Right lobe of liver (tissue), 6 donors: ENCODE measurements at regions not wholly inside any gene's neighbourhood (a gene's known extent, or its start where the extent isn't known, plus 50 kb on each side); places are given as distances from the start of the nearest gene placed in this dataset.
"Not testable (repeated sequence)": the region's sequence is repeated elsewhere in the genome, so short reads cannot be mapped to it uniquely, and the experiment has no call there.

Source experiments
- ATAC-seq, 4 donors: fragments of 200-7000 bp; cut with Tn5 transposase; one replicate each; pipeline ENCODE4 v1.9.1; 2020; ENCODE audit warnings: mild to moderate bottlenecking in 4 of 4, moderate library complexity in 4 of 4
- DNase-seq, 3 donors: peaks; one replicate each; pipeline ENCODE4 v3.0.0-alpha.2; 2020
- H3K27ac ChIP-seq, 3 donors: fragments of 200-600 bp; one replicate each; pipeline ENCODE4 v1.8.0; 2022
- H3K27me3 ChIP-seq, 2 donors: fragments of 200-600 bp; one replicate each; pipeline ENCODE4 v1.8.0; 2022
- H3K36me3 ChIP-seq, 4 donors: fragments of 200-600 bp; sonication (generic) in 1 of 4; one replicate each; pipeline versions ENCODE4 v1.5.1 to v1.8.0; 2017 to 2022; ENCODE audit warnings: control low read depth in 1 of 4
- H3K4me1 ChIP-seq, 4 donors: fragments of 200-600 bp; sonication (generic) in 1 of 4; one replicate each; pipeline versions ENCODE4 v1.5.1 to v1.8.0; 2017 to 2022; ENCODE audit warnings: control low read depth in 1 of 4
- H3K4me3 ChIP-seq, 3 donors: fragments of 200-600 bp; one replicate each; pipeline ENCODE4 v1.8.0; 2022
- H3K9me3 ChIP-seq, 4 donors: fragments of 200-600 bp; sonication (generic) in 1 of 4; one replicate each; pipeline versions ENCODE4 v1.5.1 to v1.8.0; 2017 to 2022; ENCODE audit warnings: control low read depth in 1 of 4
- POLR2A ChIP-seq: fragments of 450-650 bp; IDR thresholded peaks from one replicate; pipeline ENCODE4 v1.6.1; 2017; ENCODE audit warnings: antibody characterized with exemption, mild to moderate bottlenecking
- WGBS: methylation state at CpG from one replicate; pipeline ENCODE4 v1.1.6; 2018; ENCODE audit warnings: low coverage, low lambda C conversion rate; ENCODE audit not compliant: insufficient coverage; ENCODE audit errors: missing lambda C conversion rate; 5-methylcytosine and 5-hydroxymethylcytosine counted together
- intact Hi-C, 2 donors: fragments of 100-400 bp; cut with DNase I; formaldehyde crosslinking; loops; one replicate each; pipeline versions ENCODE4 v1.11.2 to v1.14.1; 2022
- TF ChIP-seq, protein P1 (sequence below), 4 donors: fragments of 200-600 bp in 3 of 4; fragments of 450-650 bp in 1 of 4; IDR thresholded peaks; one replicate each; pipeline versions ENCODE4 v1.5.1 to v1.8.0; 2016 to 2022; ENCODE audit warnings: antibody characterized with exemption in 4 of 4, mild to moderate bottlenecking in 2 of 4
- donor health status: DM: no; HTN: yes; CAD: no.
- donor health status: DM: no; HTN: no; CAD: no.
- donor health status: DM: no; HTN: no; CAD: no.
- donor health status: DM: no; HTN: yes; CAD: no.
- donor health status: DM: no; HTN: yes; CAD: no.

DNA sequence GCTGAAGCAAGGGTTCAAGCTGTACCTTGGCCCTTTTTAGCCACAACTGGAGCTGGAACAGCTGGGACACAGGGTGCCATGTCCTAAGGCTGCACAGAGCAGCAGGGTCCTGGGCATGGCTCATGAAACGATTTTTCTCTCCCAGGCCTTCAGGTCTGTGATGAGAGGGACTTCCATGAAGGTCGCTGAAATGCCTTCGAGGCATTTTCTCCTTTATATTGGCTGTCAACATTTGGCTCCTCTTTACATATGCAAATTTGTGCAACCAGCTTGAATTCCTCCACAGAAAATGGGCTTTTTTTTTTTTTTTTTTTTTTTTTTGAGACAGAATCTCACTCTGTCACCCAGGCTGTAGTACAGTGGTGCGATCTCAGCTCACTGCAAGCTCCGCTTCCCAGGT is 430.8 kb downstream of the PCDH11X start:
- TF ChIP-seq, protein P1, sequence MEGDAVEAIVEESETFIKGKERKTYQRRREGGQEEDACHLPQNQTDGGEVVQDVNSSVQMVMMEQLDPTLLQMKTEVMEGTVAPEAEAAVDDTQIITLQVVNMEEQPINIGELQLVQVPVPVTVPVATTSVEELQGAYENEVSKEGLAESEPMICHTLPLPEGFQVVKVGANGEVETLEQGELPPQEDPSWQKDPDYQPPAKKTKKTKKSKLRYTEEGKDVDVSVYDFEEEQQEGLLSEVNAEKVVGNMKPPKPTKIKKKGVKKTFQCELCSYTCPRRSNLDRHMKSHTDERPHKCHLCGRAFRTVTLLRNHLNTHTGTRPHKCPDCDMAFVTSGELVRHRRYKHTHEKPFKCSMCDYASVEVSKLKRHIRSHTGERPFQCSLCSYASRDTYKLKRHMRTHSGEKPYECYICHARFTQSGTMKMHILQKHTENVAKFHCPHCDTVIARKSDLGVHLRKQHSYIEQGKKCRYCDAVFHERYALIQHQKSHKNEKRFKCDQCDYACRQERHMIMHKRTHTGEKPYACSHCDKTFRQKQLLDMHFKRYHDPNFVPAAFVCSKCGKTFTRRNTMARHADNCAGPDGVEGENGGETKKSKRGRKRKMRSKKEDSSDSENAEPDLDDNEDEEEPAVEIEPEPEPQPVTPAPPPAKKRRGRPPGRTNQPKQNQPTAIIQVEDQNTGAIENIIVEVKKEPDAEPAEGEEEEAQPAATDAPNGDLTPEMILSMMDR (IDR thresholded peaks at IDR 0.05), result no peak
- TF ChIP-seq POLR2A, result no peak
- H3K27me3 ChIP-seq, result no peaks in the 10 kb centered on the region
- H3K9me3 ChIP-seq, result no peaks in the 10 kb centered on the region
- WGBS, result 53% methylated on average over 3 of the region's 5 CpGs
- no peaks in the 10 kb centered on the region for H3K4me1 ChIP-seq
- intact Hi-C loops, result no loop called here
- ATAC-seq (no peak), DNase-seq (no peak)
- no peak overlapping the region for H3K4me3 ChIP-seq
- H3K36me3 ChIP-seq, result no peaks in the 10 kb centered on the region
- H3K27ac ChIP-seq, result no peak overlapping the region

DNA sequence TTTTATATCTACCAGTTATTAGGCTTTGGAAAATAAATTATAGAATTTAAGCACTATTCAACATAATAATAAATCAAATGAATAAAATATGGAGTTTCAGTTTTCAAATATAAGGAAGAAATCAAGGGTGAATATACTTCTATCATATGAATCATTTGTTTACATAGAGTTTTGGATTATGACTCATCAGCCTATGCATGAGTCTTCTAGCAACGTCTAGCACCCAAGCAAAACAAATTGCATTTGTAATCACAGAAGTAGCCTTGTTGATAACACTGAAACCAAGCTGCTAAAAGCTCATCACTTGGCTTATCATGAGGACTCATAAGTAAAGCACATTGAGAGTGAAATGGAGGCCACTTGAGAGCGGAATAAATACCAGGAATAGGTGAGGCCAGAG is 434.6 kb downstream of the PCDH11X start:
- H3K9me3 ChIP-seq, result no peaks in the 10 kb centered on the region
- H3K27me3 ChIP-seq, result no peaks in the 10 kb centered on the region
- 48% methylated on average over 2 of the region's 2 CpGs for WGBS
- intact Hi-C loops, result no loop called here
- no peak overlapping the region for H3K27ac ChIP-seq
- no peak for DNase-seq
- no peak overlapping the region for H3K4me3 ChIP-seq
- TF ChIP-seq, protein P1 (IDR thresholded peaks at IDR 0.05), result no peak
- no peak for TF ChIP-seq POLR2A
- H3K4me1 ChIP-seq, result no peaks in the 10 kb centered on the region
- no peaks in the 10 kb centered on the region for H3K36me3 ChIP-seq
- ATAC-seq, result no peak

DNA sequence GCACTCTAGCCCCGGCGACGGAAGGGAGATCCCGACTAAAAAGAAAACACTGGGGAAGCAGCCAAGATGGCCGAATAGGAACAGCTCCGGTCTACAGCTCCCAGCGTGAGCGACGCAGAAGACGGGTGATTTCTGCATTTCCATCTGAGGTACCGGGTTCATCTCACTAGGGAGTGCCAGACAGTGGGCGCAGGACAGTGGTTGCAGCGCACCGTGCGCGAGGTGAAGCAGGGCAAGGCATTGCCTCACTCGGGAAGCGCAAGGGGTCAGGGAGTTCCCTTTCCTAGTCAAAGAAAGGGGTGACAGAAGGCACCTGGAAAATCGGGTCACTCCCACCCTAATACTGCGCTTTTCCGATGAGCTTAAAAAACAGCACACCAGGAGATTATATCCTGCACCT is 435.8 kb downstream of the PCDH11X start:
- WGBS, result 88% methylated on average over 15 of the region's 21 CpGs
- H3K27me3 ChIP-seq, H3K9me3 ChIP-seq, H3K27ac ChIP-seq, H3K36me3 ChIP-seq, H3K4me3 ChIP-seq, DNase-seq, intact Hi-C loops, ATAC-seq, H3K4me1 ChIP-seq: not testable (repeated sequence)

DNA sequence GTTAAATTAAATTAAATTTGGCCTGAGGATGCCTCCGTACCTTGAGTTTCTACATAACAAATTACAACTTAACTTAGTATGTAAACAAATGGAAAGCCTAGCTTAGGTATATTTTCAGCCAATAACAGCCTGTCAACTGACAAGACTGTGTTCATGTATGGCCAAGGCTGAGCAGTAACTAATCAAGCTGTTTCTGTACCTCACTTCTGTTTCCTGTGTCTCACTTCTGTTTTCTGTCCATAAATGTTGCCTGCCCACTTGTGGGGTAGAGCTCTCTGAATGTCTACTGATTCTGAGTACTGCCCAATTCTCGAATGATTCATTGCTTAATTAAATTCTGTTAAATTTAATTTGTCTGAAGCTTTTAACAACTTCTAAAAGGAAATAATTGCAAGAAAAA is 445.2 kb downstream of the PCDH11X start:
- 29% methylated on average over 2 of the region's 2 CpGs for WGBS
- H3K4me1 ChIP-seq, result no peaks in the 10 kb centered on the region
- DNase-seq (no peak), ATAC-seq (no peak)
- no peaks in the 10 kb centered on the region for H3K36me3 ChIP-seq
- no peak overlapping the region for H3K4me3 ChIP-seq
- H3K27me3 ChIP-seq, result no peaks in the 10 kb centered on the region
- no peak overlapping the region for H3K27ac ChIP-seq
- no peaks in the 10 kb centered on the region for H3K9me3 ChIP-seq
- intact Hi-C loops, result no loop called here
- TF ChIP-seq, protein P1 (IDR thresholded peaks at IDR 0.05), result no peak
- no peak for TF ChIP-seq POLR2A

DNA sequence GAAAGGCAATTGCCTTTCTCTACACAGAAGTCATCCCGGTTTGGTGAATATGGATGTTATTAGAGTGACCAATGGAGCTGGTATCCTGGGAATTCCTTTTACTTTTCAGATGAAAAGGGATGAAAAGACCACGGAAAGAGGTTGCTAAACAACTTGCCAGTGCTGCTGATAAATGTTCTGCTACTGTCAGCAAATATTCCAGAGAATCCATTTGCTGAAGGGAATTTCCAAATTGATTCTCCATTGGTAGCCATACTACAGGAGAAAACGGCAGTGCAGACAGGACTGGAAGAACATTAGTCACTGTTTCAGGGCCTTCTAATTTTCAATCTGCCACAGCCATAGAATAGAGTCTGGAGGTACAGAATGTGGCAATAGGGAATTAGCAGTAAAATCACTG is 451.5 kb downstream of the PCDH11X start:
- Histone ChIP-seq H3K36me3 (no peaks in the 10 kb centered on the region), H3K4me3 (no peak overlapping the region), H3K27ac (no peak overlapping the region), H3K9me3 (no peaks in the 10 kb centered on the region), H3K4me1 (no peaks in the 10 kb centered on the region), H3K27me3 (peaks cover 0 to 3% of the 10 kb centered on the region in 2 donors)
- 44% methylated on average over 3 of the region's 3 CpGs for WGBS
- DNase-seq, result no peak
- intact Hi-C loops, result no loop called here
- no peak for ATAC-seq
- TF ChIP-seq, protein P1 (IDR thresholded peaks at IDR 0.05), result no peak
- no peak for TF ChIP-seq POLR2A
